Upper lobe of left lung (tissue), 4 donors: ENCODE measurements at regions not wholly inside any gene's neighbourhood (a gene's known extent, or its start where the extent isn't known, plus 50 kb on each side); places are given as distances from the start of the nearest gene placed in this dataset.

Experiments
- CTCF ChIP-seq, 6 experiments: fragments of 450-650 bp in 4 of 6; fragments of 200-600 bp in 2 of 6; sonication (generic) in 2 of 6; IDR thresholded peaks; one replicate each; pipeline ENCODE4 v1.5.1; 2016 to 2019; ENCODE audit warnings: antibody characterized with exemption in 6 of 6
- EP300 ChIP-seq, 4 donors: sonication (generic); formaldehyde crosslinking; IDR thresholded peaks; one replicate each; pipeline ENCODE4 v1.5.1; 2017; ENCODE audit warnings: antibody characterized with exemption in 4 of 4, control low read depth in 2 of 4
- POLR2A ChIP-seq, 4 donors: fragments of 450-650 bp; IDR thresholded peaks; one replicate each; pipeline ENCODE4 v1.5.1; 2016 to 2017; ENCODE audit warnings: antibody characterized with exemption in 4 of 4, mild to moderate bottlenecking in 2 of 4

GRCh38 chr3:165505657-165506056 is 309.5 kb upstream of the SLITRK3 start:
- no peak for TF ChIP-seq CTCF (IDR thresholded peaks at IDR 0.05)
- TF ChIP-seq EP300 (IDR thresholded peaks at IDR 0.05), result no peak
- TF ChIP-seq POLR2A (IDR thresholded peaks at IDR 0.05), result no peak
